ENCODE measurements at regions not wholly inside any gene's neighbourhood (a gene's known extent, or its start where the extent isn't known, plus 50 kb on each side); places are given as distances from the start of the nearest gene placed in this dataset.

DNA sequence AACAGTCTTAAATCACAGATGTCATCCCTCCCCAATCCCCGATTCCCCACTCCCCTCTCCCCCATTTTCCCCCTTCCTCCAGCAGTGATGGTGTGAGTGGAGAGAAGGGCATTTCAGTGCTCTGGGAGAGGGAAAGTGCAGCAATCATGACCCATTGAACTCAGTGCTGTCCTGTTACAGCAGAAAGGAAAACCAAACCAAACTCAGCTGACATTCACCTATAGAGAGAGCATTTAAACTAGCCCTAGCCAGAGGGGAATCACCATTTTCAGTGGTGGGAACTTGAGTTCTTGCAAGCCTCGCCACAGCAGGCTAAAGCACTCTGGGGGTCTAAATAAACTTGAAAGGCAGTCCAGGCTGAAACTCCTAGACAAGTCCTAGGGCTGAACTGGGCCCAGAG, 129.9 kb upstream of the COL21A1 start:
- no peak for DNase-seq

DNA sequence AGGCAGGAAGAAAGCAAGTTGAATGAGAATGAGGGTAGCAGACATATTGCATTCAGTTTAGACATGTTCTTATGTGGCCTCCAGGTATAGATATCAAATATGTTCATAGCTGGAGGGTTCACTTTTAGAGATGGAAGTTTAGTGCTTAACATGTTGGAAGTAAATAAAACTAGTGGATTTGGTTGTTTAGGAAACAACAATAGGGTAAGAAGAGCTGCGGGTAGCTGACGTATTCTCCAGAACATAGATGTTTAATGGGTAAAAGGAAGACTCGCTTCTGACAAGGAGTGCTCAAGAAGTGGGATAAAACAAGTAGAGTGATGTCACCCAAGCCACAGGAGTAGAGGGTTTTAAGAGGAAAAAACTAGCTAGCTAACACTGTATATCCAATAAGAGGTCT, 128.4 kb upstream of the COL21A1 start:
- no peak for DNase-seq

DNA sequence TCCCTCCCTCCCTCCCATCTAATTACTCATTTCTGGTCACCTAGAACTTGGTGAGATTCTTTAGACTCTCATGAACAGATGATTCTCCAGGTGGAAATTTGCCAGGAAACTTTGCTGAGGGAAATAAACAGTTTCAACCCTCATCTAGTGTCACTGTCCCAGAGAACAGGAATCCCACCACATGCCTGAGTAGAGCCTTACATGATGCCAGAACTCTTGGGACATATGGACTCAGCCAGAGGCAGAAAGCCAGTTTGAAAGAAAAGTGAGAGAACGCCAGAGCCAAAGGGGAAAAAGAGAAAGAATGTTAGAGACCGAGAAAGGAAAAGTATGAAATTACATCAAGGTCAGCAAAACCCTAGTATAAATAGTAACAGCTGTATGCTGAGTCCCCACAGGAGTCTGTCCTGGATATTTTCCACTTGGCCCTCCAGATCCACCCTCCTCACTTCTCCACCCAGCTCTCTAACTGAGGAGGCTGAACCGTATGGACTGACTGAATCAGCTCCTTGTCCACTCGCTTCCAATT, 127.5 kb upstream of the COL21A1 start:
- DNase-seq = no peak

DNA sequence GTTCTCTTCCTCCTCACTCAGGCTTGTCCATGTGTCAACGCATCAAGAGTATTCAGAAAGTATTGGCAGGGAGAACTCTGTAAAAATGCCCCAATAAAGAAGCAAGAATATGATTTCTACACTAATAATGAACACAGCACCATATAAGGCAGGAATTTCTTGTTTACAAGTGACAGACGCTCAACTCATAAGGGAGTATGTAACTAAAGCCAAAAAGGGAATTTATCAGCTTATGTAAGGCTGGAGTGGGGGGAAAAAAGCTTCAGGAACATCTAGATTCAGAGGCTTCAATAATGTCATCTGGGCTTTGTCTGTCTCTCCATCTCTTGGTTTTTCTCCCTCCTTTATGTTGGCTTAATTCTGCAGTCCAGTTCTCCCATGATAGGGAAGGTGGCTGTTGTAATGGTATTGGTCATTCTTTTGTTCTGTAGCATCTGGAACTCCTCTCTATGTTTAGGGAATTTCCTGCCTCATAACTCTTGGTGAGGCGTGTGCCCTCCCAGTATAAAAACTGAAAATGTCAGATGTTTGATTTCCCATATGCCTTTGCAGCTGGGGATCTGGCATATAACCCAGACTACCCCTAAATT, 125.1 kb upstream of the COL21A1 start:
- DNase-seq = no peak

DNA sequence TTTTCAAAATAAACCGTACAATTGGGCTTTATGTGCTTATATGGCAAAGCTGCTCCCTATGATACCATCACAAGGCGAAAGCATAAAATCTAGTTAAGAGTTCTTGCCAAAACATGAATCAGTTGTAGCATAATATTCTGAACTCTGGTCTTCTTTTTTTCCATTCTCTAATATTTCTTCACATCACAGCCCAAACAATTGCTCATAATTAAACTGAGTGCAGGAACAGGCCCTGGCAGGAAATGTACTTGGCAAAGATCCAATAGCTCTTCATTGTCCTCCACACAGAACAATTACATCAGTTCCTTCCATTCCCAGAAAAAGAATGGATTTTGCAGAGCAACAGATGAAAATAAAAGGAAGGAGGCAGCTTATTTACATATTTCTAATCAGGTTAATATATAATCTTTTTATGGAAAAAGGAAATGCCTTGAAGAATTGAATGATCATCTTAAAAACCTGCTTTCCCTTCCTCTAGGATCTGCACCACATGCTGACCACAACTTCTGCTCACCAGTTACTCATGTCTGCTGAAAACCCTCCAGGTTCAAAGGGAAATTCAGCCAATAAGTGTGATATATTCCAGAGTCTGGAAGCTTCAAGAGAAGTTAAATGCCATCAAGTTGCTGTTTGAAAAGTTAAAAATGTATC, 123.3 kb upstream of the COL21A1 start:
- peak; percentile 86 for DNase-seq

DNA sequence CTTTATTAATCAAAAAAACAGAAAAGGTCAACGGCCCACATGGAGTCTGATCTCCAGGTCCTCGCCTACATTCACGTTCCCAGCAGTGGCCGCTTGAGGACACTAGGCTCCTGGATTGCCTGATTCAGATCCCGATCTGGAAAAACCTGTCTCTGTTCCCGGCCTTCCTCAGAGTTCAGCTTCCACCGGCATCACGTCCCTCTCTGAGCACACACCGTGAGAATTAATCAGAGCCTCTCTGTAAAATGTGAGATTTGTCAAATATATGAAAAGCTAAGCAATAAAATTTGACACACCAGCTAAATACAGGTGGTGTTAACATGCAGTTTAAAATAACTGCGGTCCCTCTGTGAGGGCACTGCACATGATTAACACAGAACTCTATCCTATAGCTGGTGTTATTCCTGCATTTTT, 122.8 kb upstream of the COL21A1 start:
- DNase-seq = no peak

DNA sequence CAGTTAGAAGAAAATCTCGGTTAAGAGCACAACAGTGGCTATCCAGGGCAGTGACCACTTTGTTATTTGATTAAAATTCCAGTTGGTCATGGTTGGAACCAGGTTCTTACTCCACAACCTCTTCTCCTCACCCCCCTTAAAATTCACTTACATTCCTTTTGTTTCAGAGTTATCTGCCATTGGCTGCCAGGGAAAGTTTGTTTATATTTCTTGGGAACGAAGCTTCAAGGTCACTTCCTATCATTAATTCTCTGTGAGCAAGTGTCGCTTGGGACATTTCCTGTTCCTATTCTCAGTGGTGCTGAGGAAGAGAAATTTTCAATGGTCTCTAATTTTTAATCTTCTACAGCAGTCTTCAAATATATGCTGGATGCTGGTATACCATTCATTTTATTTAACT, 121.1 kb upstream of the COL21A1 start:
- no peak for DNase-seq

DNA sequence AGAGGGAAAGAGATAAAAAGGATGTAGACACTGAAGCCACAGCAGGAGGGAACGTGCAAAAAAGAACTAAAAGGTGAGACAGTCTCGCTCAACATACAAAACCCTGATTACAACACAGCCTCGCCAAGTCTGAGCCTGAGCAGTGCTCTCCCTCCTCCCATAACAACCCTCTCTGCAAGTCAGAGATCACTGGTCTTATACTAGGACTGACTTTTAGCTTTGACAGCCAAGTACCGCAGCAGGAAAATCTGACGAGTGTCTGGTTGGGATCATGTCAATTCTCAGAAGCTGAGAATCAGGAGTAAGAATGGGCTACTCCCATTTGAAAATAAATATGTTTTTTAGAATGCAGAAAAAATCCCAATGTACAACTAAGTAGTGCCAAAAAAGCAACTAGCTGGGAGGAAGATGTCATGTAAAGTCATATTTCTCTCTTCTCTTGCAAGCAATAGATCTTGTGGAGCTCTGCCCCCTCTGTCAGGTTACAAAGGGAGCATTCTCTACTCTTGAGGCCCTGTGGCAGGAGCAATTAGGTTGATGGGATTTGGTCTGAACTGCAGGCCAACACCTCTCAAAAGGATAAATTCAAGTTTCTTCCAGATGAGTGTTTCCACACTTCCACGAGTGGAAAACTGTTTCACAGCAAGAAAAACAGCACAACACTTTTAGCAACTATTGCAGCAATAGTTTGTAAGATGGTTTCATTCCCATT, 118.9 kb upstream of the COL21A1 start:
- no peak for DNase-seq

DNA sequence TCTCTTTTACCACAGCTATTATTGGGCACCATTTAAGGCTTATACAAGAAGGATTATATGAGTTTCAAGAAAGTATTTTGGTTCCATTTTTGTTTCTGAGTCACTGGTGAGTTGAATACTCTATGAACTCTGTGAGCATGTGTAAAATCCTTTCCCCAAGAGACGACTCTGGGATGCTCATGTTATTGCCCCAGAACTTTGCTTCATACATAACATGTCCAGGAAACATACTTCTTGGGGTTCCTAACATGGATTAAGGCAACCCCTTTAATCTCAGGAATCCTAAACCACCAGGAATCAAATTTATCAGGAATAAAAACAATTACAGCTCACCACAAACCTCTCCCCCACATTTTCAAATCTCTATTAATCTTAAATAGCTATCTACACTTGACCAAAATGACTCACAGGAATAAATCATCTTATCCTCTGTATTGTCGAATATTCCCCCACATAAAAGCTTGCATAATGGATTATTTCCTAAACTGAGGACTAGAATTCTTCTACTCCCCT, 117.5 kb upstream of the COL21A1 start:
- DNase-seq = no peak

DNA sequence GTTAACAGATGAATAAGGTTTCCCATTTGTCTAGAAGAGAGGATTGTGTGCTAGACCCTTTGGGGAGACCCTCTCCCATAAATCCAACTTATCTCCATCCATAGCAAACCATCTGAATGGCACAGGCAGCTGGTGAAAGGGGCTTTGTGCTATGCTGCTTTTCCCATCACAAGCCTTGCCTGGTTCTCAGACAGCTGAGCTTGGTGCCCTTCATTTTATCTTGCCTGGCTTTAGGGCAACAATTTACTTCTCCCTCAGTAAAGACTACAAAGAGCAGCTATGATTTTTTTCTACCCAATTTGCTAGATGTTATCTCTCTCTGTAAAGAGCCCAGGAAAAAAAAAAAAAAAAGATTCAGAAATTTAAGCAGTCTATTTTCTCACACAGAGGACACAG, 117.0 kb upstream of the COL21A1 start:
- DNase-seq = no peak

DNA sequence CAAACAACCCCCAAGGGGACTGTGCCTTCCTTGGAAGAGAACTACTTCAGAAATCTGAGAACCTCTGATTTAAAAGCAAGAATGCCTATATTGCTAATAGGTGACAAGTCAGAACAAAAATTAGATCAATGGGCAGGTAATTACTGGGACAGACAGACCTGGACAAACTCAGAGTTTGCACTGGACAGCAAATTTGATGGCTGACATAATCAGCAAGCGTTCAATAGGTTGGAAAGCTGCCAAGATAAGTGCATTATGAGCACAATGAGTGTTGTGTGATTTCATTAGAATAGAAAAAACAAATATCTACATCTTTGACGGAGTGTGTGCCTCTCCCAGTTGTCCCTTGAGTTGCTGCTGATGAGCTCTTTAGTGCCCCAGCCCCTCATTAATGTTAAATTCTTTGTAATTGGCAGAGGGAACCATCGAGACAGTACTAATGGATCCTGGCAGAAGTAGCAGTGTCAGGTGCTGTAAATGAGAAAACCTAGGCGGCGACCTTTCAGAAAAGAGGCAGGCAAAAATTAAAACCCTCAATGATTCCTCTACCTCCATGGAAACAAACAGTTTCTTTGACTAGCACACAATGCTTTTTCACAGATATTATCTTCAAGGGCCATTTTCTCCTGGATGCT, 116.5 kb upstream of the COL21A1 start:
- DNase-seq = no peak

DNA sequence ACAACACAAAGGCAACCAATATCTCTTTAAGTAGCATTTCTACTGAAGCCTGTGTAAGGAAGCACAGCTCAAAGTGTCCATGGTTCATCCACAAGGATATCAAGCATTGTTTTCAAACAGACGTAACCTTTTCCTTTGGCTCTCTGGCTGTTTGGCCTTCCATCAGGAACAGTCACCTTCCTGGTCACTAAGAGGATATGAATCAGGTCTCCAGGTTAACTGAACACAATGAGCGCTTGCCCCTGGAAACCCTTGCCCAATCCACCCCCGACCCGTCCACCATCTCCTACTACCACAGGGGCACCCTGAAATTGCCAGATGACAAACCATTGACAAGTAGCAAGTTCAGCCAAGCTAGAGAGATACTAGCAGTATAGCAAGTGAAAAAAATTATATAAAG, 114.4 kb upstream of the COL21A1 start:
- no peak for DNase-seq

DNA sequence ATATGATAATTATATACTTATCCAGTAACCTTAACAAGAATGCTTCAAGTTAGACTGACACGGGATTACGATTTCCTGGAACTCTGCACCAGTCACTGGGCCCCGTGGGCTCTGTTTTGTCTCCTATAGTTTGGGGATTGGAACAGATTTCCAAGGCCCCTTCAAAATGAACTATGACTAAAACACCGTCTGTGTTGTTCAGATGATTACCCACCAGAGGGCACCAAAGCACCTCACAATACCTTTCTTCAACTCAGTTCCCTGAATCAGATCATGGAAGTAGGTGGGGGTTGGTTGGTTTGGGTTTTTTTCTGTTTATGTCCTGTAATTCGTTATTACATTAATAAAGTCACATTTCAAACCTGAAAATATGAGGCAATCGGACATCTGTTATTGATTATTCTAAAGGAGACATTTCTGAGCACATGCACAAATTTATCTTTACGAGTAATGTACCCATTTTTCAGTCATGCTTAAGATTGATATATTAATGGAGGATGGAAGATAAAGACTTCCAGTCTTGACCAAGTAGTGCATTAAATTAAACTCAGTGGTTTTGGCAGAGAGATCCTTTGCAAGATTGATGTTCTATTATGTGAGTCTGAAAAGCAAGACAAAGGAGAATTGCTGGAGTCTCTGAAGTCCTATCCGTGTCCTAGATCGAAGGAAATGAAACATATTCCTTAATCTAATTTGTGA, 112.0 kb upstream of the COL21A1 start:
- DNase-seq = peak; percentile 58

DNA sequence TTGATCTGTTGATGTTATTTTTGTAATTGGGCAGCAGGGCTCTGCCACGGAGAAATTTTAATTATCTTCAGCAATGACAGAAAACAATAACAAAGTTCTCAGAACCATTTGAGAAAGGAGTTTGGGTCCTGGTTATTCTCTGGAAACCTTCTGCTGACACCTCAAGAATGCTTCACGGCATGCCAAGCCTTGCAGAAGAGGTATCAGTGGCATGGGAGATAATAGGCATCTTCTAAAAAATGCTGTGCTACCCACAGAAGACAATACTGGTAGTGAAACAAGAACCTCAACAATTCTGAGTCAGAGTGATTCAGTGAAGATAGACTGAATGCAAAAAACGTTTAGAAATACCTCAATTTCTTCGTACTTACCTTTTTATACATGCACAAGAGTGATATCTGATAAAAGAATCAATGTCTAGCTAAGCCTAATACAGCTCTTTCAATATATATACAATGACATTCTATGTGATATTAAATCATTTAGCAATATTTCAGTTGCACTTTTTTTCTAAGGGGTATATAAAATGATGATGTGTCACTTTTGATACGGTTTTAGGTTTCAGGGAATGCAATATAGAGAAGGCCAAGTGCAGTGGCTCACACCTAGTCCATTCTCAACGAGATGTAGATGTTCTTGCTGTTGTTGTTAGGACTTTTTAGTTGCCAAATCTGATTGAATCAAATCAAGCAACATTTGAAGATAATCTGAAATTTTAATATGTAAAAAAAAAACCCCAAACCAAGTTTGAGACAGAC, 110.4 kb upstream of the COL21A1 start:
- DNase-seq = no peak

DNA sequence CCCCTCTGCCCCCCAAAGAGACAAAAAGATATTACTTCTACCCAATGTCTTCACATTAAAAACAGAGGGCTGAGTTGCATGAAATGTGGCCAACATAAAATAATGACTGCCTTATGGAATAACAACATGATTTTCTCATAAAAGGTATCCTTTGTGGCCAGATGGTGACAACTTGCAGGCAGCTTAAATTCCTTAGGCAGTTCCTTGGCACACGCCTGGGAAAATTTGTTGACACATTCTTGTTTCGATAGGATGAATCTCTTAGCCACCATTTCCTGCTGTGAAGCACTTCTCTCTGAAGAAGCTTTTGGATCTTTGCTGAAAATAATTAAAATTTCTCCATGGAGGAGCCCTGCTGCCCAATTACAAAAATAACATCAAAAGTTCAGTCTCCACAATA, 109.0 kb upstream of the COL21A1 start:
- no peak for DNase-seq

DNA sequence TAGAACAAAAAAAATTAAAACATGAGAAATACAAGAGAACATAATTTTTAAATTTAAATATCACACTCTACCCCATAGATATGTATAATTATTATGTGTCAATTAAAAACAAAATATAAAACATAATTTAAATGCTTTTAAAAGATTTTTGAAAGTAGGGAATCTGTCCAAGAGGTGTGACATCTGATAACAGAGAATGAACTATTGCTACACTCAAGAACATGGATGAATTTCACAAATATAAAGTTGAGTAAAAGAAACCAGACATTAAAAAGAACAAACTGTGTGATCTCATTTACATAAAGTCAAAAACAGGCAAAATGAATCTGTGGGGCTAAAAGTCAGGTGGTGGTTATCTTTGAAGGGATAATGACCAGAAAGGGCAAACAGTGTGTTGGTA, 106.5 kb upstream of the COL21A1 start:
- no peak for DNase-seq

DNA sequence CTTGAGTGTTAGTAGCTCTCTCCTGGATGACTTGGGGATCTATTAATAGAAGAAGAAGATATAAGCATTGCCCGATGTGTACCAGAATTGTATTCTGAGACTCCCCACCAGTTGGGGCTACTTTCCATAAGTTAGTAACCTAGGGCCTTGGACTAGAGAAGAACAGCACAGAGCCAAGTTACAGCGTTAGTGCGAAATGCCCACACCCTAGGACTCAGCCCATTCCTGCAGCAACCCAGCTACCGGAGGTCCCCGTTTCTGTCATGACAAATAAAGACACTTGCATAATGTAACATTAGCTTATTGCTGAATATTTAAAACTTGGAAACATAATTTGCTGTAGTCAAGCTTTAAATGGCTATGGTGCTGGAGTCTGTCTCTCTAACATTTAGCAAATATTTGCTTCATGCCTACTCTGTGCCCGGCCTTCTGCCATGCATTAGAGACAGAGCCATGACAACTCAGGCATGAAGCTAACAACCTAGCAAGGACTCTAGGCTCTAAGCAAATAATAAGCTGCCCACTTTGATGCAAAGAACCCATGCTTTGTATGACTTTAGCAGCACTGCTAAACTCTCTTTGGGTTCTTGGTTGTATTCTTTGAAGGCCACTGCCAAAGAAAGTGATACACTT, 103.4 kb upstream of the COL21A1 start:
- no peak for DNase-seq

DNA sequence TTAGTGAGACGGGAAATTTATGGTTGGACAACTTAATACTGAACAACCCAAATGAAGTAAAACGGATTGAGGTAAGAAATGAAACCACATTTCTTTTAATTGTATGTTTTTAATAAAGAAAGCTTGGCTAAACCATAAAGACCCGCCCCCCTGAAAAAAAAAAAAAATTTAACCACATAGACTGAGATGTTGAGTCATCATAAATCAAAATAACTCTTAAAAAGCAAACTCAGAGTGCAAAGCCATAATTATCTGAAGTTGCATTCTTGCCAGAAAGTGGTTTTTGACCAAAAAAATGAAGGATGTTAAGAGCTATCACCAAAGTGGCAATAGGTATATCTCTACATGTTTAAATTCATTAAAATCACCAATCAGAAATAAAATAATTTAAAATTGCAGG, 101.8 kb upstream of the COL21A1 start:
- no peak for DNase-seq

DNA sequence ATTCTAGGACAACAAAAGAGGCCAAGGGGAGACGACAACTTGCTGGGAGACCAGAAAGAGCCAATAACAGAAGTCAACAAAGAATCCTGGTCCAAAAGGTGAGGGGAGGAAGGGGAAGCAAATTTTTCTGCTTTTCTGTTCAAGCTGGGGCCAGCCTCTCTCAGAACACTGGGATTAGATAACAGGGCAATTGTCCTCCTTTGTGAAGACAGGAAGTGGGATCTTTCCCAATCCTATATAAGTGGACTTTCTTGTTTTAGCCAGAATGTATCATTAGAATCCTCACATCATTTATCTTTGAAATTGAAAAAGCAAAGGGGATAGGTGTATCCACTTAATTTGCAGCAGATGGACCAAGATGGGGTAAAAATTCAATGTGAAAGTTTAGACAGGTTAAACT, 101.2 kb upstream of the COL21A1 start:
- DNase-seq = no peak

DNA sequence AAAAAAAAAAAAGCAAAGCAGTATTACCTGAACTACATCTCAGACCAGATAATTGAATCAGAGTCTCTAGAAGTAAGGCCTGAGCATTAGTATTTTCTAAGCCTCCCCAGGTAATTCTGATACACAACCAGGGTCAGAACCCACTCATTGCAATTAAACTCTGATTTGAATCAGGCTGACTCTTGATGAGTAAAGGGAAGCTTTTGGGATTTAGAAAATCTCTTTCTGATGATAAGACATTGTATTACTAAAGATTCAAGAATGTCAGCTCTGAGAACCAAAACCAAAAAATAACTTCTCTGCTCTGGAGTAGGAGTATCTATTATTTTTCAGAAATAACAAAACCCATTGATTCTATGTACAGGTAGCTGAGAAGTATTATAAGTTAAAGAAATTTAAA, 100.1 kb upstream of the COL21A1 start:
- DNase-seq = no peak

DNA sequence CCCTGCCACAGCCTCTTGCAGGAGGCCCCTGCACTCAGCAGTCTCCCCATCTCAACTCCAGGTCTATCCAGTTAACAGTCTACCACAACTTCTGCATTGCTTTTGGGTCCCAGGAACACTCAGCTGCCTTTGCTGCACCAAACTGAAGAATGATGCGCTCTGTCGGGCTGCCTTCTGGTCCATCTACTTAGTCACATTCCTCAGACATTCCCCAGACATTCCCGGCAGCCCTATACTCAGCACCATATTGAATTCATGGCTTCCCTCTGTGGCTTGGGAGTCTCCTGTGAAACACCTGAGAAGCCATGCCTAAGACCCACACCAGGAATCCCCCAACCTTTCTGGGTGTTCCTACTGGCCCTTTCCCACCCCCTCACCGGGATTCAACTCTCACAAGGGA, 99.6 kb upstream of the COL21A1 start:
- no peak for DNase-seq

Data from MV-4-11 (cell line).